Spleen (tissue), 11 donors: ENCODE measurements at regions not wholly inside any gene's neighbourhood (a gene's known extent, or its start where the extent isn't known, plus 50 kb on each side); places are given as distances from the start of the nearest gene placed in this dataset.

Experiments
- DNase-seq: peaks from one replicate; pipeline ENCODE4 v3.0.0-alpha.2; 2020
- H3K27ac ChIP-seq, 8 donors: fragments of 200-600 bp; sonication (generic) in 7 of 8; 1 replicate in 4 of 8; 2 replicates in 4 of 8; pipeline versions ENCODE4 v1.5.0 to v1.8.0; 2016 to 2021; ENCODE audit warnings: inconsistent platforms in 4 of 8, mild to moderate bottlenecking in 4 of 8, moderate library complexity in 1 of 8
- H3K27me3 ChIP-seq, 7 donors: fragments of 200-600 bp; sonication (generic) in 6 of 7; replicated peaks in 1 of 7; 1 replicate in 4 of 7; 2 replicates in 3 of 7; pipeline versions ENCODE4 v1.5.0 to v1.8.0; 2016 to 2021; ENCODE audit warnings: inconsistent platforms in 3 of 7, mild to moderate bottlenecking in 1 of 7
- H3K36me3 ChIP-seq, 6 donors: fragments of 200-600 bp; sonication (generic) in 5 of 6; 1 replicate in 4 of 6; 2 replicates in 2 of 6; pipeline versions ENCODE4 v1.5.0 to v1.8.0; 2016 to 2021; ENCODE audit warnings: inconsistent platforms in 2 of 6
- H3K4me1 ChIP-seq, 6 donors: fragments of 200-600 bp; sonication (generic) in 5 of 6; 1 replicate in 3 of 6; 2 replicates in 3 of 6; pipeline versions ENCODE4 v1.5.0 to v1.8.0; 2016 to 2021; ENCODE audit warnings: inconsistent platforms in 3 of 6
- H3K4me3 ChIP-seq, 8 donors: fragments of 200-600 bp; sonication (generic) in 7 of 8; 1 replicate in 4 of 8; 2 replicates in 4 of 8; pipeline versions ENCODE4 v1.5.0 to v1.8.0; 2016 to 2021; ENCODE audit warnings: inconsistent platforms in 4 of 8, mild to moderate bottlenecking in 4 of 8, moderate library complexity in 2 of 8
- H3K9me3 ChIP-seq, 8 donors: fragments of 200-600 bp; sonication (generic) in 7 of 8; 1 replicate in 4 of 8; 2 replicates in 4 of 8; pipeline versions ENCODE4 v1.5.0 to v1.8.0; 2016 to 2021; ENCODE audit warnings: inconsistent platforms in 4 of 8
- CTCF ChIP-seq, 11 experiments: fragments of 200-600 bp in 7 of 11; fragments of 450-650 bp in 4 of 11; sonication (generic) in 4 of 11; IDR thresholded peaks in 8 of 11; conservative IDR thresholded peaks in 3 of 11; 1 replicate in 7 of 11; 2 replicates in 4 of 11; pipeline versions ENCODE4 v1.4.0 to v1.8.0; 2016 to 2021; ENCODE audit warnings: antibody characterized with exemption in 11 of 11, inconsistent platforms in 4 of 11, mild to moderate bottlenecking in 1 of 11
- POLR2A ChIP-seq, 3 donors: fragments of 450-650 bp; IDR thresholded peaks; one replicate each; pipeline ENCODE4 v1.5.1; 2017; ENCODE audit warnings: antibody characterized with exemption in 3 of 3, mild to moderate bottlenecking in 1 of 3
- POLR2AphosphoS5 ChIP-seq, 3 donors: sonication (generic); formaldehyde crosslinking; IDR thresholded peaks; one replicate each; pipeline ENCODE4 v1.5.1; 2017; ENCODE audit warnings: antibody characterized with exemption in 3 of 3
- WGBS, 5 donors: extraction: QIAGEN DNeasy Blood & Tissue Kit in 3 of 5; methylation state at CpG; one replicate each; pipeline versions ENCODE4 v1.1.5 to v1.1.7; 2013 to 2018; 5-methylcytosine and 5-hydroxymethylcytosine counted together
- intact Hi-C: fragments of 100-400 bp; cut with DNase I; formaldehyde crosslinking; loops from one replicate; pipeline ENCODE4 v1.15.0; 2023; ENCODE audit warnings: low total_unique reads
- donor health status: healthy with polysubstance abuse.
- donor health status: DM: no; HTN: no; CAD: no; lungs with moderate emphysema.
- donor health status: DM: no; HTN: no; CAD: no.
- donor health status: Bipolar disorder and iron deficiency.
- donor health status: healthy.
- donor health status: DM: no; HTN: no; CAD: no.
- donor health status: DM: yes; HTN: yes; CAD: no.

- intact Hi-C loops = no loop called here
- Histone ChIP-seq H3K4me1 (no peaks in the 10 kb centered on the region), H3K36me3 (no peaks in the 10 kb centered on the region), H3K9me3 (no peaks in the 10 kb centered on the region), H3K27ac (no peak overlapping the region), H3K27me3 (no peaks in the 10 kb centered on the region), H3K4me3 (no peak overlapping the region)
- 85 to 93% (median 92%) methylated on average over 8 of the region's 8 CpGs for WGBS, 5 donors
- no peak for DNase-seq
- TF ChIP-seq POLR2AphosphoS5 (IDR thresholded peaks at IDR 0.05) = no peak
- TF ChIP-seq POLR2A (IDR thresholded peaks at IDR 0.05) = no peak
- TF ChIP-seq CTCF (IDR thresholded peaks at IDR 0.05 in 8 of 11, conservative IDR thresholded peaks at IDR 0.05 in 3 of 11) = no peak
Measured at GRCh38 chr5:6188976-6189375, 189.4 kb downstream of the MED10 start.

GRCh38 chr5:6188344-6188743, 190.0 kb downstream of the MED10 start:
- no peaks in the 10 kb centered on the region for H3K36me3 ChIP-seq
- TF ChIP-seq CTCF (IDR thresholded peaks at IDR 0.05 in 8 of 11, conservative IDR thresholded peaks at IDR 0.05 in 3 of 11) (no peak), POLR2AphosphoS5 (IDR thresholded peaks at IDR 0.05) (no peak), POLR2A (IDR thresholded peaks at IDR 0.05) (no peak)
- no peak overlapping the region for H3K4me3 ChIP-seq
- H3K9me3 ChIP-seq = no peaks in the 10 kb centered on the region
- H3K27ac ChIP-seq = no peak overlapping the region
- H3K4me1 ChIP-seq = no peaks in the 10 kb centered on the region
- intact Hi-C loops = no loop called here
- H3K27me3 ChIP-seq = no peaks in the 10 kb centered on the region
- DNase-seq = no peak
- WGBS, 5 donors = 73 to 83% (median 79%) methylated on average over 6 of the region's 6 CpGs

DNA sequence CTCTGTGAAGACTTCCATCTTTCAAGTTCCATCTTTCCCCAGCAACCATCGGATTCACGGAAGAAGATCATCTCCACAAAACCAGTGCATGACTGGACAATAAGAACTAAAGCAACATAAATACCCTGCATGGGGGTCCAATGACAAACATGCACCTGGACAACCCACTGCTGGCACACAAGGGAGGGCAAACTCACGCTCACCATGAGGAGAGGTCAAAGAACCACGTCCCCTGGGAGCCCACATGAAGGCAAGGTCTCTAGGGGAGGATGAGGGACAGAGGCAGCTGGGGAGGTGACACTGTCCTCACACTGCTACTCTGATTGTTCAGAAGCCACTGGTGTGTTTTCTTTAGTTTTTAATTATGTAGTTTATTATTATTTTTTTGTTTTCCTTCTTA, 190.8 kb downstream of the MED10 start:
- intact Hi-C loops = no loop called here
- WGBS, 5 donors = 60 to 82% (median 68%) methylated on average over 4 of the region's 4 CpGs

DNA sequence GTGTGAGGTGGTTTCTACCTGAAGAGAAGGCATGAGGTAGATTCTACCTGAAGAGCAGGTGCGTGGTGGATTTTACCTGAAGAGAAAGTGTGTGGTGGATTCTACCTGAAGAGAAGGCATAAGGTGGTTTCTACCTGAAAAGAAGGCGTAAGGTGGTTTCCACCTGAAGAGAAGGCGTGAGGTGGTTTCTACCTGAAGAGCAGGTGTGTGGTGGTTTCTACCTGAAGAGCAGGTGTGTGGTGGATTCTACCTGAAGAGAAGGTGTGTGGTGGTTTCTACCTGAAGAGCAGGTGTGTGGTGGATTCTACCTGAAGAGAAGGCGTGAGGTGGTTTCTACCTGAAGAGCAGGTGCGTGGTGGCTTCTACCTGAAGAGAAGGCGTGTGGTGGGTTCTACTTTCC, 192.8 kb downstream of the MED10 start:
- no peak for TF ChIP-seq POLR2AphosphoS5 (IDR thresholded peaks at IDR 0.05)
- no peak for TF ChIP-seq POLR2A (IDR thresholded peaks at IDR 0.05)
- TF ChIP-seq CTCF (IDR thresholded peaks at IDR 0.05 in 8 of 11, conservative IDR thresholded peaks at IDR 0.05 in 3 of 11) = no peak
- Histone ChIP-seq H3K36me3 (no peaks in the 10 kb centered on the region), H3K27ac (no peak overlapping the region), H3K4me3 (no peak overlapping the region), H3K27me3 (peaks cover 0 to 10% (median 0%) of the 10 kb centered on the region in 7 donors), H3K4me1 (no peaks in the 10 kb centered on the region), H3K9me3 (no peaks in the 10 kb centered on the region)
- intact Hi-C loops = no loop called here
- WGBS, 5 donors = 78 to 97% (median 89%) methylated on average over 6 of the region's 6 CpGs
- DNase-seq = no peak

More for the DNA sequence above, 190.8 kb downstream of the MED10 start:
- Histone ChIP-seq H3K9me3 (no peaks in the 10 kb centered on the region), H3K4me3 (no peak overlapping the region), H3K4me1 (no peaks in the 10 kb centered on the region), H3K27me3 (no peaks in the 10 kb centered on the region), H3K27ac (no peak overlapping the region), H3K36me3 (no peaks in the 10 kb centered on the region)
- TF ChIP-seq POLR2A (IDR thresholded peaks at IDR 0.05) (no peak), CTCF (IDR thresholded peaks at IDR 0.05 in 8 of 11, conservative IDR thresholded peaks at IDR 0.05 in 3 of 11) (no peak), POLR2AphosphoS5 (IDR thresholded peaks at IDR 0.05) (no peak)
- DNase-seq = no peak
